T follicular helper cell (primary cell): ENCODE measurements at regions not wholly inside any gene's neighbourhood (a gene's known extent, or its start where the extent isn't known, plus 50 kb on each side); places are given as distances from the start of the nearest gene placed in this dataset.

Experiments
- DNase-seq: peaks from one replicate; pipeline ENCODE4 v3.0.0-alpha.2; 2020; ENCODE audit warnings: low read depth

GRCh38 chr4:23245203-23245832 lies 552.6 kb downstream of the GBA3 start:
- no peak for DNase-seq

GRCh38 chr4:23242962-23243361 lies 550.2 kb downstream of the GBA3 start:
- no peak for DNase-seq

GRCh38 chr4:23241408-23241807 lies 548.7 kb downstream of the GBA3 start:
- DNase-seq = no peak

GRCh38 chr4:23238848-23239247 lies 546.1 kb downstream of the GBA3 start:
- no peak for DNase-seq

GRCh38 chr4:23237771-23238170 lies 545.0 kb downstream of the GBA3 start:
- no peak for DNase-seq

GRCh38 chr4:23235628-23236390 lies 543.1 kb downstream of the GBA3 start:
- DNase-seq = no peak

- no peak for DNase-seq
These were observed 542.0 kb downstream of the GBA3 start for GRCh38 chr4:23234716-23235115.

GRCh38 chr4:23234018-23234417 lies 541.3 kb downstream of the GBA3 start:
- DNase-seq = no peak

- no peak for DNase-seq
These were observed 540.9 kb downstream of the GBA3 start for GRCh38 chr4:23233596-23233995.

GRCh38 chr4:23232987-23233386 lies 540.2 kb downstream of the GBA3 start:
- DNase-seq = no peak

GRCh38 chr4:23225564-23225963 lies 532.8 kb downstream of the GBA3 start:
- DNase-seq = no peak

- no peak for DNase-seq
These were observed 532.1 kb downstream of the GBA3 start for GRCh38 chr4:23224684-23225420.

GRCh38 chr4:23220911-23221310 lies 528.2 kb downstream of the GBA3 start:
- no peak for DNase-seq

- no peak for DNase-seq
These were observed 527.2 kb downstream of the GBA3 start for GRCh38 chr4:23219779-23220408.

GRCh38 chr4:23213198-23213597 lies 520.5 kb downstream of the GBA3 start:
- DNase-seq = no peak

GRCh38 chr4:23212558-23212957 lies 519.8 kb downstream of the GBA3 start:
- no peak for DNase-seq

- no peak for DNase-seq
These were observed 514.3 kb downstream of the GBA3 start for GRCh38 chr4:23207059-23207458.

- no peak for DNase-seq
These were observed 510.0 kb downstream of the GBA3 start for GRCh38 chr4:23202712-23203247.

- DNase-seq = no peak
These were observed 502.0 kb downstream of the GBA3 start for GRCh38 chr4:23194751-23195150.

GRCh38 chr4:23174179-23174578 lies 481.4 kb downstream of the GBA3 start:
- no peak for DNase-seq

- DNase-seq = no peak
These were observed 479.2 kb downstream of the GBA3 start for GRCh38 chr4:23171976-23172375.

GRCh38 chr4:23169608-23170311 lies 477.0 kb downstream of the GBA3 start:
- no peak for DNase-seq
